A673 (cell line): ENCODE measurements at regions not wholly inside any gene's neighbourhood (a gene's known extent, or its start where the extent isn't known, plus 50 kb on each side); places are given as distances from the start of the nearest gene placed in this dataset.

Experiments
- BruUV-seq: library from RNA; stranded (reverse); fragments of 400-500 nt; replicated peaks from 2 replicates; lab custom pipeline; 2021; lab: Mats Ljungman, UMichigan
- CTCF ChIA-PET: fragments of 300-600 bp; sonication (Branson Sonifier 250); formaldehyde crosslinking; loops from one replicate; lab custom pipeline; 2022; ENCODE audit warnings: antibody characterized with exemption; lab: Charles Lee
- POLR2A ChIA-PET: fragments of 300-600 bp; sonication (Branson Sonifier 250); formaldehyde crosslinking; loops from one replicate; lab custom pipeline; 2022; ENCODE audit warnings: antibody characterized with exemption; ENCODE audit not compliant: low non-redundant PET; lab: Charles Lee
- DNase-seq: peaks from one replicate; pipeline ENCODE4 v3.0.0-alpha.2; 2015; ENCODE audit warnings: low spot score
- H3K27ac ChIP-seq: fragments of 200-600 bp; sonication (generic); 2 replicates; pipeline ENCODE4 v1.5.1; 2016; ENCODE audit warnings: mixed run types, low read depth, mild to moderate bottlenecking, mixed read lengths, antibody characterized with exemption, low read length; ENCODE audit not compliant: poor library complexity, severe bottlenecking
- H3K27me3 ChIP-seq: fragments of 200-600 bp; sonication (generic); replicated peaks from 2 replicates; pipeline ENCODE4 v1.6.1; 2017; ENCODE audit warnings: mixed run types, low read depth, mild to moderate bottlenecking, mixed read lengths, antibody characterized with exemption, low read length; ENCODE audit not compliant: insufficient read depth, poor library complexity
- H3K36me3 ChIP-seq: fragments of 200-600 bp; sonication (generic); 2 replicates; pipeline ENCODE4 v1.6.1; 2016; ENCODE audit warnings: mixed run types, mild to moderate bottlenecking, mixed read lengths, antibody characterized with exemption, low read length; ENCODE audit not compliant: insufficient read depth, poor library complexity, severe bottlenecking
- H3K4me1 ChIP-seq: fragments of 200-600 bp; sonication (generic); 2 replicates; pipeline ENCODE4 v1.6.1; 2017; ENCODE audit warnings: mixed run types, mild to moderate bottlenecking, mixed read lengths, antibody characterized with exemption, low read length; ENCODE audit not compliant: insufficient read depth, poor library complexity, severe bottlenecking
- H3K4me3 ChIP-seq: fragments of 200-600 bp; sonication (generic); 2 replicates; pipeline ENCODE4 v1.5.1; 2016; ENCODE audit warnings: low read depth, mixed run types, mild to moderate bottlenecking, mixed read lengths, low read length; ENCODE audit not compliant: poor library complexity, severe bottlenecking
- H3K9me3 ChIP-seq: fragments of 200-600 bp; sonication (generic); 2 replicates; pipeline ENCODE4 v1.6.1; 2016; ENCODE audit warnings: mixed run types, low read depth, mild to moderate bottlenecking, mixed read lengths, antibody characterized with exemption, low read length; ENCODE audit not compliant: poor library complexity, severe bottlenecking
- CTCF ChIP-seq: fragments of 300-800, 200-600 bp; sonication (generic); conservative IDR thresholded peaks from 2 replicates; pipeline ENCODE4 v1.5.1; 2017; ENCODE audit warnings: low read depth, mild to moderate bottlenecking, antibody characterized with exemption, low read length, moderate library complexity, mixed read lengths
- EZH2 ChIP-seq: fragments of 200-600 bp; sonication (generic); IDR thresholded peaks from 2 replicates; pipeline ENCODE4 v1.6.1; 2017; ENCODE audit warnings: borderline replicate concordance, low read depth, mild to moderate bottlenecking, mixed read lengths, antibody characterized with exemption, low read length; ENCODE audit not compliant: poor library complexity, severe bottlenecking
- intact Hi-C: fragments of 100-400 bp; cut with micrococcal nuclease; formaldehyde crosslinking; loops from one replicate; pipeline ENCODE4 v1.10.0; 2022; ENCODE audit not compliant: unreplicated experiment

- intact Hi-C loops = no loop called here
- no peak for DNase-seq
- Histone ChIP-seq H3K27ac (no peak overlapping the region), H3K9me3 (no peaks in the 10 kb centered on the region), H3K36me3 (no peaks in the 10 kb centered on the region), H3K4me3 (no peak overlapping the region), H3K27me3 (peaks cover 8% of the 10 kb centered on the region), H3K4me1 (no peaks in the 10 kb centered on the region)
- no TSS peak for BruUV-seq
- TF ChIP-seq CTCF (no peak), EZH2 (no peak)
- CTCF ChIA-PET = no interaction called here
- POLR2A ChIA-PET = no interaction called here
Measured at GRCh38 chr18:56089612-56090258, 501.7 kb upstream of the TCF4 start.

- intact Hi-C loops = no loop called here
- no peaks in the 10 kb centered on the region for H3K9me3 ChIP-seq
Measured at GRCh38 chr18:56086786-56087185, 498.8 kb upstream of the TCF4 start.

GRCh38 chr18:56086176-56086575 lies 498.2 kb upstream of the TCF4 start:
- TF ChIP-seq EZH2 = no peak
- TF ChIP-seq CTCF = no peak
- CTCF ChIA-PET = no interaction called here
- Histone ChIP-seq H3K9me3 (no peaks in the 10 kb centered on the region), H3K27me3 (peaks cover 7% of the 10 kb centered on the region), H3K4me1 (no peaks in the 10 kb centered on the region), H3K36me3 (no peaks in the 10 kb centered on the region), H3K27ac (no peak overlapping the region), H3K4me3 (no peak overlapping the region)
- no TSS peak for BruUV-seq
- intact Hi-C loops = no loop called here
- POLR2A ChIA-PET = no interaction called here
- DNase-seq = no peak

More at GRCh38 chr18:56086786-56087185, 498.8 kb upstream of the TCF4 start:
- no peaks in the 10 kb centered on the region for H3K4me1 ChIP-seq
- H3K36me3 ChIP-seq = no peaks in the 10 kb centered on the region
- peaks cover 7% of the 10 kb centered on the region for H3K27me3 ChIP-seq
- ChIA-PET POLR2A (no interaction called here), CTCF (no interaction called here)
- TF ChIP-seq EZH2 = no peak
- TF ChIP-seq CTCF = no peak
- H3K27ac ChIP-seq = no peak overlapping the region
- BruUV-seq = no TSS peak
- no peak for DNase-seq
- no peak overlapping the region for H3K4me3 ChIP-seq
